Endothelial cell of umbilical vein (primary cell): ENCODE measurements at regions not wholly inside any gene's neighbourhood (a gene's known extent, or its start where the extent isn't known, plus 50 kb on each side); places are given as distances from the start of the nearest gene placed in this dataset.

Experiments used
- CTCF ChIP-seq, 2 donors: IDR thresholded peaks; 1 replicate in 1 of 2; 2 replicates in 1 of 2; pipeline ENCODE4 v1.5.1; 2011; ENCODE audit warnings: low read length in 2 of 2, mild to moderate bottlenecking in 2 of 2, moderate library complexity in 2 of 2, control low read depth in 1 of 2, inconsistent platforms in 1 of 2, low read depth in 1 of 2; ENCODE audit not compliant: insufficient read depth in 1 of 2; ENCODE audit errors: extremely low read depth in 1 of 2
- FOS ChIP-seq: IDR thresholded peaks from 2 replicates; pipeline ENCODE4 v1.6.1; 2011; ENCODE audit warnings: mild to moderate bottlenecking, low read length, moderate library complexity, borderline replicate concordance; ENCODE audit not compliant: insufficient read depth
- TF ChIP-seq, protein P1 (sequence below): IDR thresholded peaks from 2 replicates; pipeline ENCODE4 v1.6.1; 2011; ENCODE audit not compliant: insufficient read depth, insufficient read length

- no peak for TF ChIP-seq CTCF (IDR thresholded peaks at IDR 0.05; ENCODE audit: extremely low read depth in 1 of 2, insufficient read depth in 1 of 2, low read depth in 1 of 2, low read length in 2 of 2)
- TF ChIP-seq, protein P1, sequence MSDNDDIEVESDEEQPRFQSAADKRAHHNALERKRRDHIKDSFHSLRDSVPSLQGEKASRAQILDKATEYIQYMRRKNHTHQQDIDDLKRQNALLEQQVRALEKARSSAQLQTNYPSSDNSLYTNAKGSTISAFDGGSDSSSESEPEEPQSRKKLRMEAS = no peak
- TF ChIP-seq FOS = no peak
These were observed 71.7 kb upstream of the TTC14 start for GRCh38 chr3:180530276-180530675.
